GM12872 (cell line): ENCODE measurements at regions not wholly inside any gene's neighbourhood (a gene's known extent, or its start where the extent isn't known, plus 50 kb on each side); places are given as distances from the start of the nearest gene placed in this dataset.

Experiments
- CTCF ChIP-seq: IDR thresholded peaks from 3 replicates; pipeline ENCODE4 v1.5.1; 2011; ENCODE audit warnings: low read depth, mild to moderate bottlenecking, low read length, moderate library complexity; ENCODE audit not compliant: insufficient read depth

DNA sequence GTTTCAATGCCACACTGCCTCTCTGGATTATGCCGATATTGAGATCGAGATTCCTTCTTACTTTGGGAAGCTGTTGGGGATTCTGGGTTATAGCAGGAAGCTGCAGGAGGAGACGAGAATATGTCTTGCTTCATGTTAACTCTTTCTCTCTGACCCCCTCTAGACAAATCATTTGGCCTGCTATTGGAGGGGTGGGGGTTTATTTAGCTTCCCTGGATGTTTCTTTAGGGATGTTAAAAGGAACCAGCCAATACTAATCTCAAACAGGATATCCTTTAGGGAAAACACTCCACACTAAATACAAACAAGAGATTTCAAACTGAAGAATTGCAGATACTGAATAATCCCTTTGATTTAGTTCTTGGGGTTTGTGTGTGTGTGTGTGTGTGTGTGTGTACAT is 102.6 kb downstream of the TMEM100 start:
- no peak for TF ChIP-seq CTCF

DNA sequence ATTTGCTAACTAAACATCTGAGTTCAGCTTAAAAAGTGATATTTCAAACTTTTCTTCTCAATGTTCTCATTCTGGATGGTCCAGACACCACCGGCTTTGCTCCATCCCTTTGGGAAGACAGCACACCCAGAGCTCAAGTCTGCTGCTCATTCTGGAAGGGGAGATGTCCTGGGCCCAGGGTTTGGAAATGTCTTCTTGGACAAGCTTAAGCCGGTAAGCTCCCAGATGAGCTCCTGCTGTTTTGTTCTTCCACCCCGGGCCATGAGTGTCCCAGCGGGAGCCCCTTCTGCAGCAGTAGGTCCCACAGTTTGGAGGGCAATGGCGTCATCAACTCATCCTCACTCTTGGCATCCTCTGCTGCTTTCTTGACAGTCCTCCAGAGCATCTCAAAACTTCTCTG is 105.2 kb downstream of the TMEM100 start:
- TF ChIP-seq CTCF = no peak

- TF ChIP-seq CTCF = no peak
Observed at GRCh38 chr17:55614061-55614460, 102.8 kb upstream of the SMIM36 start.

DNA sequence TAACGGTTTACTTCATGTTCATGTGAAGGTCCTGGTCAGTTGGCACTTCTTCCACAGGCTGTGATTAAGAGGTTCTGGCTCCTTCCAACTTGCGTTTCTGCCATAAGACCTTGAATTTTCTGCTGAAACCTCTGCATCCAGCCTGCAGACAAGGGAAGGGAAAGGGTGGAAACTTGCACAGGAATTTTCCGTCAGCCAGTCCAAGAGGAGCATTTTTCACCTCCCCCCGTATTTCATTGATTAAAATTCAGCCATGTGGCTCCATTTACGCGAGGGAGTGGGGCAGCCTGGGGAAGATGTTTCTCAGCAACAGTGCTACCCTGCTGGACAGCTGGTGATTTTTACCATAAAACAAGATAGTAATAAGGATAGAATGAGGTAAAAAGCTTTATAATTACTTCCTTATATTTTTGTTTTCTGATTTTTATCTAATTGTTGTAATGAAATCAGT is 101.5 kb upstream of the SMIM36 start:
- no peak for TF ChIP-seq CTCF

- TF ChIP-seq CTCF = no peak
Observed at GRCh38 chr17:55607731-55608341, 96.6 kb upstream of the SMIM36 start.

GRCh38 chr17:55606488-55606815 is 95.2 kb upstream of the SMIM36 start:
- TF ChIP-seq CTCF = no peak

- TF ChIP-seq CTCF = no peak
Observed at GRCh38 chr17:55605705-55606487, 94.6 kb upstream of the SMIM36 start.
